ENCODE measurements at regions not wholly inside any gene's neighbourhood (a gene's known extent, or its start where the extent isn't known, plus 50 kb on each side); places are given as distances from the start of the nearest gene placed in this dataset.
"Not testable (repeated sequence)": the region's sequence is repeated elsewhere in the genome, so short reads cannot be mapped to it uniquely, and the experiment has no call there.

- DNase-seq, result not testable (repeated sequence)
Measured at GRCh38 chr13:52565324-52565723, 76.9 kb upstream of the HNRNPA1L2 start.

- DNase-seq, result peak; percentile 67
Measured at GRCh38 chr13:52569904-52570602, 72.2 kb upstream of the HNRNPA1L2 start.

- DNase-seq, result not testable (repeated sequence)
Measured at GRCh38 chr13:52571163-52571562, 71.1 kb upstream of the HNRNPA1L2 start.

- not testable (repeated sequence) for DNase-seq
Measured at GRCh38 chr13:52582962-52583361, 59.3 kb upstream of the HNRNPA1L2 start.
